ENCODE measurements at regions not wholly inside any gene's neighbourhood (a gene's known extent, or its start where the extent isn't known, plus 50 kb on each side); places are given as distances from the start of the nearest gene placed in this dataset.
"Not testable (repeated sequence)": the region's sequence is repeated elsewhere in the genome, so short reads cannot be mapped to it uniquely, and the experiment has no call there.

- DNase-seq = no peak
These were observed 53.7 kb downstream of the CAMK2N1 start for GRCh38 chr1:20432341-20432740.

GRCh38 chr1:20431176-20431460 lies 54.9 kb downstream of the CAMK2N1 start:
- DNase-seq = no peak

- no peak for DNase-seq
These were observed 55.4 kb downstream of the CAMK2N1 start for GRCh38 chr1:20430355-20431175.

DNA sequence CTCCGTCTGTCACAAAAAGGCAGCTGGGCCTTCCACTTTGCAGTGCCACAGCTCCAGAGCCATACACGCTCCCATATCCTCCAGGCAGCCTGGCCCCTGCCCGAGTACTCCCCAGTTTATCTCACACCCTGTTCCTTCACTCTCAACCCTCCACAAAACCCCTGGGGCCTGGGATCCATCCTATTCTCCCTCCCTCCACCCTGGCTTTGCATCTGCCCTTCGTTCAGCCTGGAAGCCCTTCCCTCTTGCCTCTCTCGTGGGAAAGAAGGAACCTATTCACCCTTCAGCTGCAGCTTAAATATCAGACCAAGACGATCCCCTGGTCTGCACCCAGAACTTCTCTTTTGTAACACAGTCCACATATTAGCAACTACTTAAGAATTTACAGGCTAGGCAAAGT lies 56.7 kb downstream of the CAMK2N1 start:
- no peak for DNase-seq

DNA sequence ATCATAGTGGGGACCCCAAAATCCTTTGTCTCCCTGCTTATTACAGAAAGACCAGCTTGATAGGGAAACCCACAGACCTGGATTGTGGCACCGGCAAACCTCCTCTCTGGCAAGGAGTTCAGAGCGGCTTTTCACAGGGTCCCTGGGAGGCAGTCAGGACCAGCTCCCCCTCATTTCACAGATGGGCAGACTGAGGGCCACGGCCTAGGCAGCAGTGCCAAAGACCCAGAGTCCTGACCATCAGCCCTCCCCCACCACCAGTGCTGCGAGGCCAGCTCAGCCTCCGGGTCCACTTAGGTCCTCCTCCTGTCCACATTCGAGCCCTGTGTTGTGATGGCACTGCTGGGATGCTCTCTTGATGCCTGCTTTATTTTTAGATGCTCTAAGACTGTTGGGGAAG lies 57.2 kb downstream of the CAMK2N1 start:
- DNase-seq = no peak

GRCh38 chr1:20426923-20427322 lies 59.1 kb downstream of the CAMK2N1 start:
- no peak for DNase-seq

- peak; percentile 1 for DNase-seq
These were observed 59.6 kb downstream of the CAMK2N1 start for GRCh38 chr1:20426371-20426770.

- DNase-seq = no peak
These were observed 60.4 kb downstream of the CAMK2N1 start for GRCh38 chr1:20425622-20426021.

DNA sequence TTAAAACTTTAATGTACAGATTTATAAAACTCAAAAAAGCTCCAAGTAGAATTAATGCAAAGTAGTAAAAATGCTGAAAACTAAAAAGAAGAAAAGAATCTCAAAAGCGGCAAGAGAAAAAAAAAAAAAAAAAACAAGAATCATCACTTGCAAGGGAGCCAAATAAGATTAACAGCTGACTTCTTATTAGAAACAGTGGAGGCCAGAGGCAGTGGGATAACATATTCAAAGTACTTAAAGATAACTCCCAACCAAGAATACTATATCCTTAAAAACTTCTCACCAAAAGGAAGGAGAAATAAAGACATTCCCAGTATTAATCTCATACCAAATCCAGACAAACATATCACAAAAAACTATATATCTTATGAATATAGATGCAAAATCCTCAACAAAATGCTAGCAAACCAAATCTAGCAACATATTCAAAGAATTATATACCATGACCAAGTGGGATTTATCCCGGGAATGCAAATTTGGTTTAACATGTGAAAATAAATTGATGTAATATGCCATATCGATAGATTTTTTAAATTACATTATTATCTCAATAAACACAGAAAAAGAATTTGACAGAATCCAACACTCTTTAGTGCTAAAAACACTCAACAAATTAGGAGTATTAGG lies 62.7 kb downstream of the CAMK2N1 start:
- DNase-seq = no peak

DNA sequence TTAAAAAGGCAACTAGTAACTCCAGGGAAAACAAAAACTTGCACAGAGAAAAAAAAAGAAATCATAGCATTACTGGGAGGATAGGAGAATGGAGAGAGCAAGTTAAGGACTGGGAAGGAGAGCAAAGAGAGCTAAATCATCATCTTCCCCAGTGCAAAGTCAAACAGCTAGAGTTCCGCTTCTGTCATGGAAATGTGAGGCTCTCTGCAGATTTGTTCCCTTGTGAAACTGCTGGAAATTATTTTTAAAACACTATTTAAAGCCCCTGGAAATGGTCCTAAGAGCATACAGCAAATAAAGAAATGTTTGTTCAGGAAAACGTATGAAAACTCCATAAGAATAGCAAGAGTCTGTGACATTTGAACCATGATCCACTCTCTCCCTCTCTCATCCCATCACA lies 64.6 kb downstream of the CAMK2N1 start:
- no peak for DNase-seq

GRCh38 chr1:20417581-20417980 lies 68.4 kb downstream of the CAMK2N1 start:
- DNase-seq = no peak

- no peak for DNase-seq
These were observed 69.3 kb downstream of the CAMK2N1 start for GRCh38 chr1:20416706-20417105.

DNA sequence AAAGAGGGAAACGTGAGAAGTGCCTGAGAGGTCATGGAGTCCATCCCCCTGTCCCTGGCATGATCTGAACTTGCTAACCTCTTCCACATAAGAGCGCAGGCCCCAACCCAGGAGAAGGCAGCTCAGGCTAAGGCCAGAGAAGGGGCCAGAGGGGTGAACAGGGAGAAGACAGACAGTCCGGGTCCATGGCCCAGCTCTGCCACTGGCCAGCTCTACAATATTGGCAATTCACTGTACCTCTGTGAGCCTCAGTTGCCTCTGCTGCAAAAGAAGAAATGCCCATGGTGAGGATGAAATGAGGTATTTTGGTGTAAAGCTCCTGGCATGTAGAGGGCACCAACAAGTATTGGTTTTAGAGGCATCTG lies 72.3 kb downstream of the CAMK2N1 start:
- no peak for DNase-seq

GRCh38 chr1:20413136-20413775 lies 72.8 kb downstream of the CAMK2N1 start:
- DNase-seq = no peak

DNA sequence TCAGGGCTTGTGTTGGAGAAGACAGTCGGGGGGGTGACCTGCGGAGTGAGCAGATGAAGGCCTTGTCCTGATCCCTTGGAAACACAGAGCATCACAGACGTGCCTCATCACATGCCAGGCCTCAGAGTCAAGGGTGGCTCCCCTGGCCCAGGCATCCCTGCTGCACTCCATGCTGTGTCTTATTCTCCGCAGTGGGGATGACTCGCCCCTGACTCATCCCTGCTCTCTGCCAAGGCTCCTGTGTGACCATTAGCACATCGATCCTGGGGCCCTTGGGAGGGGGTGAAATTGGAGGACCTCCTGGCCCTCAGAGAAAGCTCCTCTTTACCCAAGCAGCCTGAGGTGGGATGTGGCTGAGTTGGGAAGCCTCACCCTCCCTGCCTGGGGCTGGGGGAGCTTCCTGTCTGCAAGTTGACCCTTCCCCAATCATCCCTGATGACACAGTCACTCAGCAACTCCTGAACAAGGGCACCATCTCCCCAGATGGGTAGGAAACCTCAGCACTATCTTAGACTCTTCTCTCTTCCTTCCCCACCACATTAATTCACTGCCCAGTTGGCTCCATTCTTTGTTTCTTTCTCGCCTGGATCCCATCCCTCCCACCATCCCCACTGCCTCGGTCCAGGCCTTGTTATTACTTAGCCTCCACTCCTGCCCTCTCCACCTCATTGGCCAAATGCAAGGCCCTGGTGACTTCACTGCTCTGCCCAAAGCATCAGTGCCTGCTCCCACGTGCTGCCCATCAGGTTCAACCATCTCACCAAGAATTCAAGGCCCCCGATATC lies 74.6 kb downstream of the CAMK2N1 start:
- no peak for DNase-seq

- DNase-seq = no peak
These were observed 75.5 kb downstream of the CAMK2N1 start for GRCh38 chr1:20410503-20410902.

- DNase-seq = no peak
These were observed 76.0 kb downstream of the CAMK2N1 start for GRCh38 chr1:20409971-20410370.

DNA sequence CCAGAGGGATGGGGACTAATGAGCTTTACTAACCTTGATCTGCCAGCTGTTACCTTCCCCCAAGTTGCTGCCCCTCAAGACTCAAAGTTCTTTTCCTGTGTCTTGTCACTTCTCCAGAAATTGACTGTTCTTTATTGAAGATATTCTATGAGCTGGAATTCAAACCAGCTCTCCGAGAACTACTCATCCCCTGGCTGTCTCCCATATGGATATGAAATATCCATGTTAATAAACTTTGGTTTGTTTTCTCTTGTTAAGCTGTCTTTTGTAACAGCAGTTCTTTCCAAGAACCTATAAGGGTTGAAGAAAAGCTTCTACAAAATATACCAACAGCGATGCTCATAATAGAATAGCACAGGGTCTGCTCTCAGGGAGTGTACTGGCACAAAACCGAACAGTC lies 77.0 kb downstream of the CAMK2N1 start:
- DNase-seq = no peak

- not testable (repeated sequence) for DNase-seq
These were observed 77.8 kb downstream of the CAMK2N1 start for GRCh38 chr1:20408133-20408650.

DNA sequence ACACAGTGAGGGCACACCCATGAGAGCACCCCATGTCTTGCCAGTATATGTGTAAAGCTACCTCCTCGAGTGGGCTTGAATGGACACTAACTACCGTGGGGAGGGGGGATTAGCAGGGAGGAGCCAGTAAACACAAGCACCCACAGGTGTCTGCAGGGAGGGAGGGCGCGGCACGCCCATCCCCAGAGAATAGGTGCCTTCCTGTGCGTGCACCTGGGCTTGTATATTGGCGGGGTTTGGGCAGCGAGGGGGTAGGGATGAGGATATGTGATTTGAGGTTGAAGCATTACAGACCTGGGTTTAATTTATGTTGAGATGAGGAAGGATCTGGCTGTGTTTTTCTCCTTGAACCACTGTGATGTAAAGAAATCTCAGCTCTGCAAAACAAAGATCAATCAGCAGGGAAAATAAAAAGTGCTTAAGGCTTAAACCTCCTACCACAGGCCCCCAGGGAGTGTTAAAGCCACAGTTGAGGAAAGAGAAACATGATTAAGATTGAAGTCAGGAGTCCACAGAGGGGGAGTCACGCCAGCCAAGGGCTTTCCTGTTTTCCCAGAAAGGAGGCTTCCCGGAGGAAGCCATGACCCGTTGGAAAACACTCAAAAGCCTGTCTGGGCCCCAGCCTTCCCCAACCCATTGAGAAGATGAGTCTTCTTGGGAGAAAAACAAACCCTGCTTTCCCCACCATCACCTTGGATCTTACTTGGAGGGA lies 80.0 kb downstream of the CAMK2N1 start:
- DNase-seq = no peak

DNA sequence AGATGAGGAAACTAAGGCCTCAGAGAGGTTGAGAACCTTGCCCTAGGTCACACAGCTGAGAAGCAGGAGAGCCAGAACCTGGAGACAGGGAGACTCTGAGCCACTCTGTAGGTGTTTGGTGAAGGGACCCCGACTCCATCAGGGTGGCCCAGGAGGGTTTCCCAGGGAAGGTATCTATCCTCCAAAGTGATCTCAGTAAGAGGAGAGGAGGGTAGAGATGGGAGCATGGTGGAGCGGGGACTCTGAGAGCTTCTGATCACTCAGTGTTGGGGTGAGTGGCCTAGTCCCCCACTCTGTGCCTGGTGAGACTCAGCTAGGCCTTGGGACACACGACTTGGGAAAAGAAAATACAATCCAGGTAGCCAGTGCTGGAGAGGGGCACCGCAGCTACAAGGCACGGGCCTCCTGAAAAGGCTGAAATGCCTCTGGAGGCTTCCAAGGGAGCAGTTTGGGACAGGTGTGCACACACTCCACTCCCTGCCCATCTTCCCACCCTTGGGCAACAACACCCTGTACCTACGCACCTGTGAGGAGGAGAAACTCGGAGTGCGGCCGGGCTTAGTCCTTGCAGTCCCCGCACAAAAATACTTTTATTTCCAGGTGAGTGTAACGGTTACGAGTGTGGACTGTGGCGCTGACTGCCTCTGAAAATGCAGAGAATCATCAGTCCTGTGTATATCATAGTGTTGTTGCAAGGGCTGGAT lies 80.8 kb downstream of the CAMK2N1 start:
- DNase-seq = no peak
